Activated T-cell treated with anti-CD3 and anti-CD28 coated beads for 48 hours (primary cell): ENCODE measurements at regions not wholly inside any gene's neighbourhood (a gene's known extent, or its start where the extent isn't known, plus 50 kb on each side); places are given as distances from the start of the nearest gene placed in this dataset.
"Not testable (repeated sequence)": the region's sequence is repeated elsewhere in the genome, so short reads cannot be mapped to it uniquely, and the experiment has no call there.

ENCODE experiments used
- DNase-seq: peaks from one replicate; pipeline ENCODE4 v3.0.0-alpha.2; 2020; ENCODE audit warnings: low read depth

- DNase-seq = no peak
Measured at GRCh38 chr5:124114911-124115310, 602.9 kb downstream of the CSNK1G3 start.

DNA sequence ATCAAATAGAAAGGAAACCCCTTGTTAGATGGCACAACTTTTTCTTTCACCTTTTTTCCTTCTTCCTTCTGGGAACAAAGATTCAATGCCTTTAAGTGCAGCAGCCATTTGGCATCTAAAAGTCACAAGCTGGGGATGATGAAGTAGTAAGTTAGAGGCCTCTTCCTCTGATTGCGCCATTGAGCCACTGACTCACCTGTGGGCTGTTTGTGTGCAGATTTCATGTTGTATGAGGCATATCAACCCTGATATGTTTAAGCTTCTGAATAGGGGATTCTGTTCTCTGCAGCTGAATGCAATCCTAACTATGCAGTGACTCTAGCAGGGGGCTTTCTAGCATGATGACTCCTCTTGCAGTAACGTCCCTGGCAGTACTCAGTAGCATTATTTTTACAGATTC is 599.9 kb downstream of the CSNK1G3 start:
- no peak for DNase-seq

DNA sequence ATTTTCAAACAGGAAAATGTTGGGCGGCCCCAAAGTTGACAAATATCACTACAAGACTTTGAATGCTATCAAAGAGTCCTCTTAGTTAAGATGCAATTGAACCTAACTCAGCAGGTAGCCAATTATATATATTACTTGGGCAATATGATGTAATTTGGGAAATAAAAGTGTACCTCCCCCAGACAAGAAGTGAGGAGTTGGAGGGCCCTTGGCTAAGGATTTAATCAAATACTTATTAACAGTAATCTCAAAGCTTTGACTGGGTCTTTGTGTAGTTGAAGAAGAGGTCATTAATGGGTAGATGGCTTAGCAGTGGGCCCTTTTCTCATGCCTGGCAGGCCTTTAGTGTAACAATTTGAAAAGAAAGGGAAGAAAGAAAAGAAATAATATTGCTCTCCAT is 599.0 kb downstream of the CSNK1G3 start:
- DNase-seq = no peak

- DNase-seq = no peak
Measured at GRCh38 chr5:124105326-124105725, 593.3 kb downstream of the CSNK1G3 start.

GRCh38 chr5:124104821-124105220 is 592.8 kb downstream of the CSNK1G3 start:
- no peak for DNase-seq

- DNase-seq = no peak
Measured at GRCh38 chr5:124104344-124104743, 592.4 kb downstream of the CSNK1G3 start.

- no peak for DNase-seq
Measured at GRCh38 chr5:124103671-124104070, 591.7 kb downstream of the CSNK1G3 start.

GRCh38 chr5:124103056-124103455 is 591.1 kb downstream of the CSNK1G3 start:
- DNase-seq = not testable (repeated sequence)

DNA sequence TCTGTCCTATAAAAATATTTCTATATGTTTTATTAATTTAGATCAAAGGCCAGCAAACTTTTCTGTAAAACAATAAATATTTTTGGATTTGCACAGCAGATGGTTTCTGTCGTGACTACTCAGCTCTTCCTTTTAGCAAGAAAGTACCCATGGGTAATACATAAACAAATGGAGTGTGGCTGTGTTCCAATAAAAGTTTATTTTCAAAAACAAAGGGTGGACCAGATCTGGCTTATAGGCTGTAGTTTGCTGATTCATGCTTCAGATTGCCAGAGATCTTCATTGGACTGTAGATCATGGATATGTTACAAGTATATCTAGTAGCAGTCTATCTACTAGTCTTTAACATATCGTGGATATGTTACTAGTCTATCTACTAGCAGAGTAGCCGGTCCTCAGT is 590.5 kb downstream of the CSNK1G3 start:
- no peak for DNase-seq

- DNase-seq = no peak
Measured at GRCh38 chr5:124093658-124094057, 581.7 kb downstream of the CSNK1G3 start.

GRCh38 chr5:124090115-124090514 is 578.1 kb downstream of the CSNK1G3 start:
- no peak for DNase-seq

DNA sequence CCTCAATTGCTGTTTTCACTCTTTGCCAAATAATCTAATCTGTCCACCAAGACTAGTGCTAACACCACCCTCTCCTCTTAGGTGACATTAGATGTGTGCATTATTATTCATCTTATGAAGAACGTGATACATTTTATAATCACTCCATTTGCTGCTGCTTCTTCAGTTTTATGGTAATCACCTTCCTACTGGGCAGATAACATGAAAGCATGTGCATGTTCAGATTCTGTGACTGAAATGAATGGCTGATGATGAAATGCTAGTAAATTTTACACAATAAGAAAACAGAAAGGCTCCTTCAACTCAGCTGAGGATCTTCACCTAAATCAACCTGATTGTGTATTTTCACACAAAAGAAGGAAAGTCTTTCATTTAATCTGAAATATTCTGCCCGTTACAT is 577.6 kb downstream of the CSNK1G3 start:
- no peak for DNase-seq

GRCh38 chr5:124088289-124089032 is 576.5 kb downstream of the CSNK1G3 start:
- no peak for DNase-seq

DNA sequence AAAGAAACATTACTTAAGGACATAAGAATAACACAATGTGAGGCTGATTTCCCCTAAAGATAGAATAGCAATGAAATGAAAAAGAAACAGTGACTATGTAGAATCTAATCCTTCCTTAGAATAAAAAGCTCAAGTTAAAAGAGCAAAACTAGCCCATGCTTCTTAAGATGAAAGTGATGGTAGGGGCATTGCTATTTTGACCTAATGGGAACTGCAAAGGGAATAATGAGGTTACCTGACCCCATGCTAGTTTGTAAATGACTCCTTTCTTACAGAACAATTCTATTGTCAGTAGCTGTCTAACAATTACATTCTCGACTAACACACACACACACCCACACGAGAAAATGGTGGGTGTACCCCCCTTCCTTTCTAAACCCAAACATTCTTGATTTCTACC is 575.8 kb downstream of the CSNK1G3 start:
- DNase-seq = no peak

DNA sequence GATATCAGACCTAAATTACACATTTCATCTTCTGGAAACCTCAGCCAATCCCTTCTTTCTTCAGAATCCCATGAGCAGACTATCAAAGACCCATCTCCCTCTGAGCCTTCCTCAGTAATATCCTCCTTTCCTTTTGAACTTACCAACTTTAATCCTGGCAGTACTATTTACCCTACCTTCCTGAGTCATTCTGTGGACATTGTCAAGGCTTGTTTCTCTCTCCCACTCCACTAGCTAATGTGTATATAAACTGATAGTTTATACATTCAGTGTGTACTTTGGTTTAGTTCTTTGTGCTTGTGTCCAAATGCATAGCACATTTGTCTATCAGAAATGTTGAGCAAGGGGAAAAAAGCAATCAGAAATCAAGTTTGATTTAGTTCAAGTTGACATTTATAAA is 568.3 kb downstream of the CSNK1G3 start:
- no peak for DNase-seq

GRCh38 chr5:124079062-124079461 is 567.1 kb downstream of the CSNK1G3 start:
- no peak for DNase-seq

DNA sequence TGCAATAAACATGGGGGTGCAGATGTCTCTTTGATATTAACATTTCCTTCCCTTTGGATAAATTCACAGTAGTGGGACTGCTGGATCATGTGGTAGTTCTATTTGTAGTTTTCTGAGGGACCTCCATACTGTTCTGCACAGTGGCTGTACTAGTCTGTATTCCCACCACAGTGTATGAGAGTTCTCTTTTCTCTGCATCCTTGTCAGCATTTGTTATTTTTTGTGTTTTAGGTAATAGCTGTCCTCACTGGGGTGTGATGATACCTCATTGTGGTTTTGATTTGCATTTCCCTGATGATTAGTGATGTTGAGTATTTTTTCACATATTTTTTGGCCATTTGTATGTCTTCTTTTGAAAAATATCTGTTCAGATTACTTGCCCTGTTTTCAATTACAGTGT is 562.5 kb downstream of the CSNK1G3 start:
- DNase-seq = no peak

GRCh38 chr5:124072570-124072969 is 560.6 kb downstream of the CSNK1G3 start:
- DNase-seq = no peak

- DNase-seq = no peak
Measured at GRCh38 chr5:124071039-124071438, 559.1 kb downstream of the CSNK1G3 start.

GRCh38 chr5:124065508-124065907 is 553.5 kb downstream of the CSNK1G3 start:
- DNase-seq = no peak

DNA sequence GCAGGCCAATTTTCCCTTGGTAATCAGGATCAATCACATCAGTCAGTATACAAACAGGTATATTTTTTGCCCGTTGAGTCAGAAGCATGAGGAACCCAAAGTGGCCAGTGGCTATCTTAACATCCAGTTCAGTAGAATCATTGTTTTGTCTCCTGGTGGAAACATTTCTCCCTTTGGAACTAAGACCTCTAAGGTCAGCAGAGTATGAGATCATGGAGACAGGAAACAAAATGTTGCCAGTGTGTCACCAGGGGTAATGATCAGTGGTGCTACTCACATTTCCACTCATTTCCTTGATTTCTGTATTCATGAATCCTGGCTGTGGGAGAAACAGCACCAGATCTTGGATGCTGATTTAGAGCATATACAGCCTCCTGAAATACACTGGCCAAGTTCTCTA is 553.0 kb downstream of the CSNK1G3 start:
- DNase-seq = no peak

DNA sequence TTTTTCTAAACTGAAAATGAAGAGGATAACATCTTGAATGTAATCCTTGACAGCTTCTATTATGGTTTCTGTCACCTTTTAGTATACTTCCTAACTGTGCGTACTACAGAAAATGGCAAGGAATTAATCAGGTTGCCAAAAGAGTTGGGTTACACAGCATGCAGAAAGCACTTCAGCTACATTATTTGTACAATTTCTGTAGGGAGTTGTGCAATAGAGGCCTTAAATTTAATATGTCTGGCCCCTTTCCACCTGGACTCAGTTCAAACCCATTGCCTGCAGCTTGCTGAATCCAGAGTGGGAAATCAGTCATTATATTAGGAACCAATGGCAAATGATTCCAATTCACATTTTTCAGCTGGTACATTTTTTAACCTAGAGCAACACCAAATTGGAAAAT is 549.7 kb downstream of the CSNK1G3 start:
- no peak for DNase-seq

DNA sequence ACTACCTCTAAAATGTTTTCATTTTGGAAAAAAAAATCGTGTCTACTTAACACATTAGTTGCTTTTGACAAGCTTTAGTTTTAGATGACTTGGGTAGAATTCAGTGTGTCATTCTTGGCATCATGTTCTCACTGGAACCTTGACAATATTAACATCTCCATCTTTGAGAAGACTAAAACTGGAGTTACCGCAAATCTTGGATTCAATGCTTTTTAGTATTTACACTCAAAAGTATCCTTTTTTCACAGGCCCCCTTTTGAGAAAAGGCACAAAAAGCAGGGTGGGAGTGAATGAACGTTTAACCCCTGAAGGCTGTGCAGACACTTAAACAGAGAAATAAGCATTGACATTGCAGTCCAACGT is 549.1 kb downstream of the CSNK1G3 start:
- no peak for DNase-seq

- no peak for DNase-seq
Measured at GRCh38 chr5:124060413-124061067, 548.6 kb downstream of the CSNK1G3 start.
